ENCODE measurements at regions not wholly inside any gene's neighbourhood (a gene's known extent, or its start where the extent isn't known, plus 50 kb on each side); places are given as distances from the start of the nearest gene placed in this dataset.

- DNase-seq (ENCODE audit: low read depth) = no peak
These were observed 165.6 kb upstream of the NBEA start for GRCh38 chr13:34776390-34776981.

DNA sequence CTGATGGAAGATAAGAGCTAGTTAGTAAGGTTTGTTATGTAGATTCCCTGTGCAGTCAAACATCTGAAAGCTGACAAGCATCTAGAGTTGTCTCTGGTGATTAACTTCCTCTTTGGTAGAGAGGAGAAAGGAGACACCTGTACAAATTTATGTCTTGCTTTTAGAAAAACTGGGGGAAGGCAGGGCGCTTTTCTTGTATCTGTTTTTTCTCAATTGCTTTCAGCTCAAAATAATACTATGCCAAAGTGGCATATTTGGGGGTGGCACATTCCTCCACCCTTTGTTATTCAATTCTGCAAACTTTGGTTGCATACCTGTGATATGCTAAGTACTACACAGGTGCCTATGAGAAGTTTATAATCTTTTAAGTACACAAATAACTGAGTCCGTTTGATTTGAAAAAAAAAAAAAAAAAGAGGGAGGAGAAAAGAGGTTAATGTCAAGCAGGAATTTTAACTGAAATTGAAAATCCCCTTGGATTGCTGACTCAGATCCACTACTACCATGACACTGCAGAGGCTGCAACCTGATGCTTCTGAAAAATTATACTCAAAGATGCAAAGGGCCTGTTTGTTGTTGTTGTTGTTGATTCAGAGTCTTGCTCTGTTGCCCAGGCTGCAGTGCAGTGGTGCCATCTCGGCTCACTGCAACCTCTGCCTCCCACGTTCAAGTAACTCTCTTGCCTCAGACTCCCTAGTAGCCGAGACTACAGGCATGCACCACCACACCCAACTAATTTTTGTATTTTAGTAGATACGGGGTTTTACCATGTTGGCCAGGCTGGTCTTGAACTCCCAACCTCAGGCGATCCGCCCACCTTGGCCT lies 164.8 kb upstream of the NBEA start:
- DNase-seq (ENCODE audit: low read depth) = no peak

GRCh38 chr13:34777914-34778303 lies 164.2 kb upstream of the NBEA start:
- no peak for DNase-seq (ENCODE audit: low read depth)

- peak; percentile 46 for DNase-seq (ENCODE audit: low read depth)
These were observed 162.9 kb upstream of the NBEA start for GRCh38 chr13:34779171-34779570.

DNA sequence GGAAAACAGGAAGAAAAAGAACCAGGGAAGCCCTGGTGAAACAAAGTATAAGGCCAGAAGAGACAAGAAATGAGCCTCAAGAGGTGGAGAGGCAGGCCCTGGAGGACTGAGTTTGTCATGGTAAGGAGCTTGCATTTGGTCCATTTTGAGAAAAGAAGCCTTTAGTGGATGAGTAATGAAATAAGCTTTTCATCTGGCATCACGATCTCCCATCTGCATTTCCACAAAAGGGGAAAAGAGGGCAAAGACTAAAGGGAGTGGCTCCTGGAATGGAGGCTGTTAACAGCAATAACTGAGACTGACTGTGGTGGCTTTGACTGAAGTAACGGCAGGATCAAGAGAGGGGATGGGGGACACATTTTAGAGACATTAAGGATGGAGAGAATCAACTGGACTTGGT lies 148.8 kb upstream of the NBEA start:
- DNase-seq (ENCODE audit: low read depth) = no peak

DNA sequence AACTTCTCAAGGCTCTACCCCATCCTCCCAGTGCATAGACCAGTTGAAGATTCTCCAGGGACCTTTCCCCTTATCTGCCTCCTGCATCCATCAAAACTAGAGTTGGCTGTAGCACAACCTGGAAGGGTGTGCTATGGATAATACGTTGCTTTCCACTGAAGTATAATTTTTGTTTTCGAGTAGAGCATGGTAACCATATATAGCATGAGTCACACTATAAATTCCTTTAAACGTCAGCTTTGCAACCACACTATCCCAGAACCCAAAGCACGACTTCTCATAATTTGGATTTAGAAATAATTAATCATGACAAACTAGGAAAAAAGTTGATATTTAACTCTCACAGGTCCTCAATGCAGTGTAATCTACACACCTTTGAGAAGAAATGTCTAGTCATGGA lies 138.3 kb upstream of the NBEA start:
- DNase-seq (ENCODE audit: low read depth) = peak; percentile 29

- no peak for DNase-seq (ENCODE audit: low read depth)
These were observed 136.7 kb upstream of the NBEA start for GRCh38 chr13:34805347-34805746.

GRCh38 chr13:34808649-34809048 lies 133.4 kb upstream of the NBEA start:
- no peak for DNase-seq (ENCODE audit: low read depth)

- no peak for DNase-seq (ENCODE audit: low read depth)
These were observed 131.1 kb upstream of the NBEA start for GRCh38 chr13:34810996-34811395.

- DNase-seq (ENCODE audit: low read depth) = no peak
These were observed 126.5 kb upstream of the NBEA start for GRCh38 chr13:34815526-34815925.

- no peak for DNase-seq (ENCODE audit: low read depth)
These were observed 125.7 kb upstream of the NBEA start for GRCh38 chr13:34816245-34816884.

- DNase-seq (ENCODE audit: low read depth) = no peak
These were observed 125.0 kb upstream of the NBEA start for GRCh38 chr13:34816908-34817665.

- no peak for DNase-seq (ENCODE audit: low read depth)
These were observed 119.4 kb upstream of the NBEA start for GRCh38 chr13:34822650-34823049.

DNA sequence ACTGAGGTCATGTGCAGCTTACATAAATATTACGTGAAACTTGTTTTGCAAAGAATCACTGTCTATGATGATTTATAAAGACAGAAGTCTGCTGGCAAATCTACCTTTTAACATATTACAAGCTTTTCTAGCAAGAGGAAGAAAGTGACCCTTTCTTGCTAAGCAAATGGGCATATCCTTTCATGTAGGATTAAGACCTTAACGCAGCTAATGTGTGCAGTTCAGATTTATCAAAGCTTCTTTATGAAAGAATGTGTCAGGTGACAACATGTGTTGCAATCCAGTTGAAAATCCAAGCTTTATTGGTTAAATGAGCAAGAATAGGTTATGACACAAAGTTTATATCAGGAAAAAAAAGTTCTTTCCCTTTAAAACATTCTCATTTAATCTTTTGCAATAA lies 115.6 kb upstream of the NBEA start:
- no peak for DNase-seq (ENCODE audit: low read depth)

GRCh38 chr13:34833562-34834182 lies 108.4 kb upstream of the NBEA start:
- peak; percentile 70 for DNase-seq (ENCODE audit: low read depth)

GRCh38 chr13:34842466-34842865 lies 99.6 kb upstream of the NBEA start:
- DNase-seq (ENCODE audit: low read depth) = no peak

GRCh38 chr13:34847766-34848165 lies 94.3 kb upstream of the NBEA start:
- peak; percentile 3 for DNase-seq (ENCODE audit: low read depth)

GRCh38 chr13:34849406-34849805 lies 92.7 kb upstream of the NBEA start:
- no peak for DNase-seq (ENCODE audit: low read depth)

DNA sequence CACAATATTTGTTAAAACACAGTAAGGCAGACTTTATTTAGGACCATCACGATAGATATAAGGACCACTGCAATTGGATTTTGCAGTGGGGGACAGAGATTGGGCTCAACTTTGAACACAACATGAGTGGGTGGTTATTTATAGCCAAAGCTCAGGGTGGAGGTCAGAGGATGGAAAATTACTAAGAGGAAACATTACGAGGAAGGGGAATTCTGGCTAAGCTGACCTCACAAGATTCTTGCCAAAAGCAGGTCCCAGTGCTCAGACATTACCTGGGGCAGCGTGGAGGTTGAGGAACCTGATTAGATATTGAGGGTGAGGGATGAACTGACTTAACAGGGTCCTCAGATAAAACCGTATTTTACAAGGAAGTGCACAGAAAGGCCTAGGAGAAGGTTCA lies 88.9 kb upstream of the NBEA start:
- no peak for DNase-seq (ENCODE audit: low read depth)

GRCh38 chr13:34857558-34858325 lies 84.3 kb upstream of the NBEA start:
- no peak for DNase-seq (ENCODE audit: low read depth)

DNA sequence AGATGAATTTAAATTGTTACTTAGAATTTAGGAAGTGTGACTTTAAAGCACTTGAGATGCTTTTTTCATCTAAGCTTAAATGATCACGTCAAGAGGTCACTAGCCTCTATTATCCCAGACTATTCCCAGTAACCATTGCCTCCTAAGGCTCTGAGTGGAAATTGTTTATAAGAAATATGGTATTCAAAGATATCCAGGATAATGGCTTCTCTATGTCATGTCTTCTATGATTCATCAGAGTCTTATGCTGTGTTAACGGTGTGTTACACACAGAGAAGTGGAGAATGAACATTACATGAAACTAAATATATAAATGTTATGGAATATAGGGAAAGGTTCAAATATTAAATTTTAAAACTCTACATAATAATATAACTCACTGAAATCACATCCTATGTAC lies 79.8 kb upstream of the NBEA start:
- no peak for DNase-seq (ENCODE audit: low read depth)

Data from HT1080 (cell line).